ENCODE measurements at regions not wholly inside any gene's neighbourhood (a gene's known extent, or its start where the extent isn't known, plus 50 kb on each side); places are given as distances from the start of the nearest gene placed in this dataset.

- Histone ChIP-seq H3K9me3 (no peaks in the 10 kb centered on the region), H3K36me3 (replicated peaks) (no peaks in the 10 kb centered on the region), H3K4me3 (no peak overlapping the region), H3K27me3 (ENCODE audit: low read depth) (no peaks in the 10 kb centered on the region), H3K4me1 (no peaks in the 10 kb centered on the region)
- in situ Hi-C loops (cut with MboI; ENCODE audit: low sequenced_read_pairs), result no loop called here
- DNase-seq (ENCODE audit: low spot score in 2 of 2), result no peak
Observed at GRCh38 chr1:60350531-60350930, 277.0 kb upstream of the C1orf87 start.

GRCh38 chr1:60348884-60349283 lies 275.3 kb upstream of the C1orf87 start:
- no peak overlapping the region for H3K4me3 ChIP-seq
- no peak for DNase-seq (ENCODE audit: low spot score in 2 of 2)
- no peaks in the 10 kb centered on the region for H3K9me3 ChIP-seq
- H3K4me1 ChIP-seq, result no peaks in the 10 kb centered on the region
- in situ Hi-C loops (cut with MboI; ENCODE audit: low sequenced_read_pairs), result no loop called here
- H3K36me3 ChIP-seq (replicated peaks), result no peaks in the 10 kb centered on the region
- H3K27me3 ChIP-seq (ENCODE audit: low read depth), result no peaks in the 10 kb centered on the region

GRCh38 chr1:60345621-60346020 lies 272.1 kb upstream of the C1orf87 start:
- H3K9me3 ChIP-seq, result no peaks in the 10 kb centered on the region
- H3K27me3 ChIP-seq (ENCODE audit: low read depth), result no peaks in the 10 kb centered on the region
- no peak for DNase-seq (ENCODE audit: low spot score in 2 of 2)
- H3K4me1 ChIP-seq, result no peaks in the 10 kb centered on the region
- H3K36me3 ChIP-seq (replicated peaks), result no peaks in the 10 kb centered on the region
- in situ Hi-C loops (cut with MboI; ENCODE audit: low sequenced_read_pairs), result no loop called here
- H3K4me3 ChIP-seq, result no peak overlapping the region

GRCh38 chr1:60345049-60345448 lies 271.5 kb upstream of the C1orf87 start:
- H3K36me3 ChIP-seq (replicated peaks), result no peaks in the 10 kb centered on the region
- H3K9me3 ChIP-seq, result no peaks in the 10 kb centered on the region
- no peak for DNase-seq (ENCODE audit: low spot score in 2 of 2)
- H3K4me1 ChIP-seq, result no peaks in the 10 kb centered on the region
- H3K27me3 ChIP-seq (ENCODE audit: low read depth), result no peaks in the 10 kb centered on the region
- H3K4me3 ChIP-seq, result no peak overlapping the region
- in situ Hi-C loops (cut with MboI; ENCODE audit: low sequenced_read_pairs), result no loop called here

GRCh38 chr1:60343736-60344135 lies 270.2 kb upstream of the C1orf87 start:
- in situ Hi-C loops (cut with MboI; ENCODE audit: low sequenced_read_pairs), result no loop called here
- Histone ChIP-seq H3K27me3 (ENCODE audit: low read depth) (no peaks in the 10 kb centered on the region), H3K4me1 (no peaks in the 10 kb centered on the region), H3K4me3 (no peak overlapping the region), H3K9me3 (no peaks in the 10 kb centered on the region), H3K36me3 (replicated peaks) (no peaks in the 10 kb centered on the region)
- no peak for DNase-seq (ENCODE audit: low spot score in 2 of 2)

GRCh38 chr1:60342569-60342968 lies 269.0 kb upstream of the C1orf87 start:
- H3K9me3 ChIP-seq, result no peaks in the 10 kb centered on the region
- no peaks in the 10 kb centered on the region for H3K4me1 ChIP-seq
- DNase-seq (ENCODE audit: low spot score in 2 of 2), result no peak
- no peak overlapping the region for H3K4me3 ChIP-seq
- no peaks in the 10 kb centered on the region for H3K27me3 ChIP-seq (ENCODE audit: low read depth)
- no peaks in the 10 kb centered on the region for H3K36me3 ChIP-seq (replicated peaks)
- in situ Hi-C loops (cut with MboI; ENCODE audit: low sequenced_read_pairs), result no loop called here

- no peaks in the 10 kb centered on the region for H3K27me3 ChIP-seq (ENCODE audit: low read depth)
- in situ Hi-C loops (cut with MboI; ENCODE audit: low sequenced_read_pairs), result no loop called here
Observed at GRCh38 chr1:60341274-60341673, 267.7 kb upstream of the C1orf87 start.

GRCh38 chr1:60331647-60332046 lies 258.1 kb upstream of the C1orf87 start:
- Histone ChIP-seq H3K27me3 (ENCODE audit: low read depth) (no peaks in the 10 kb centered on the region), H3K4me1 (no peaks in the 10 kb centered on the region), H3K36me3 (replicated peaks) (no peaks in the 10 kb centered on the region), H3K4me3 (no peak overlapping the region), H3K9me3 (no peaks in the 10 kb centered on the region)
- in situ Hi-C loops (cut with MboI; ENCODE audit: low sequenced_read_pairs), result no loop called here
- DNase-seq (ENCODE audit: low spot score in 2 of 2), result no peak

More at GRCh38 chr1:60341274-60341673, 267.7 kb upstream of the C1orf87 start:
- no peaks in the 10 kb centered on the region for H3K36me3 ChIP-seq (replicated peaks)
- no peaks in the 10 kb centered on the region for H3K4me1 ChIP-seq
- no peak overlapping the region for H3K4me3 ChIP-seq
- no peaks in the 10 kb centered on the region for H3K9me3 ChIP-seq
- DNase-seq (ENCODE audit: low spot score in 2 of 2), result no peak

GRCh38 chr1:60329651-60330050 lies 256.1 kb upstream of the C1orf87 start:
- no peaks in the 10 kb centered on the region for H3K4me1 ChIP-seq
- no peaks in the 10 kb centered on the region for H3K9me3 ChIP-seq
- no peak for DNase-seq (ENCODE audit: low spot score in 2 of 2)
- H3K27me3 ChIP-seq (ENCODE audit: low read depth), result no peaks in the 10 kb centered on the region
- H3K4me3 ChIP-seq, result no peak overlapping the region
- no peaks in the 10 kb centered on the region for H3K36me3 ChIP-seq (replicated peaks)
- in situ Hi-C loops (cut with MboI; ENCODE audit: low sequenced_read_pairs), result no loop called here

- in situ Hi-C loops (cut with MboI; ENCODE audit: low sequenced_read_pairs), result no loop called here
- Histone ChIP-seq H3K27me3 (ENCODE audit: low read depth) (no peaks in the 10 kb centered on the region), H3K4me1 (no peaks in the 10 kb centered on the region), H3K9me3 (no peaks in the 10 kb centered on the region), H3K4me3 (no peak overlapping the region), H3K36me3 (replicated peaks) (no peaks in the 10 kb centered on the region)
- DNase-seq (ENCODE audit: low spot score in 2 of 2), result no peak
Observed at GRCh38 chr1:60311838-60312237, 238.3 kb upstream of the C1orf87 start.

- no peaks in the 10 kb centered on the region for H3K36me3 ChIP-seq (replicated peaks)
- no peaks in the 10 kb centered on the region for H3K4me1 ChIP-seq
- H3K9me3 ChIP-seq, result no peaks in the 10 kb centered on the region
- H3K4me3 ChIP-seq, result no peak overlapping the region
- no peak for DNase-seq (ENCODE audit: low spot score in 2 of 2)
- in situ Hi-C loops (cut with MboI; ENCODE audit: low sequenced_read_pairs), result no loop called here
- H3K27me3 ChIP-seq (ENCODE audit: low read depth), result peaks cover 6% of the 10 kb centered on the region
Observed at GRCh38 chr1:60299581-60299980, 226.0 kb upstream of the C1orf87 start.

GRCh38 chr1:60298290-60298689 lies 224.7 kb upstream of the C1orf87 start:
- in situ Hi-C loops (cut with MboI; ENCODE audit: low sequenced_read_pairs), result no loop called here

GRCh38 chr1:60296794-60297193 lies 223.2 kb upstream of the C1orf87 start:
- no peaks in the 10 kb centered on the region for H3K4me1 ChIP-seq
- H3K4me3 ChIP-seq, result no peak overlapping the region
- peaks cover 6% of the 10 kb centered on the region for H3K27me3 ChIP-seq (ENCODE audit: low read depth)
- DNase-seq (ENCODE audit: low spot score in 2 of 2), result no peak
- in situ Hi-C loops (cut with MboI; ENCODE audit: low sequenced_read_pairs), result no loop called here
- no peaks in the 10 kb centered on the region for H3K36me3 ChIP-seq (replicated peaks)
- H3K9me3 ChIP-seq, result no peaks in the 10 kb centered on the region

More at GRCh38 chr1:60298290-60298689, 224.7 kb upstream of the C1orf87 start:
- DNase-seq (ENCODE audit: low spot score in 2 of 2), result no peak
- Histone ChIP-seq H3K27me3 (ENCODE audit: low read depth) (peaks cover 6% of the 10 kb centered on the region), H3K4me1 (no peaks in the 10 kb centered on the region), H3K9me3 (no peaks in the 10 kb centered on the region), H3K36me3 (replicated peaks) (no peaks in the 10 kb centered on the region), H3K4me3 (no peak overlapping the region)

GRCh38 chr1:60292140-60292539 lies 218.6 kb upstream of the C1orf87 start:
- Histone ChIP-seq H3K4me1 (no peaks in the 10 kb centered on the region), H3K4me3 (no peak overlapping the region), H3K9me3 (no peaks in the 10 kb centered on the region), H3K36me3 (replicated peaks) (no peaks in the 10 kb centered on the region), H3K27me3 (ENCODE audit: low read depth) (peaks cover under 1% of the 10 kb centered on the region; the same call in 1 of the 2 replicates)
- in situ Hi-C loops (cut with MboI; ENCODE audit: low sequenced_read_pairs), result no loop called here
- no peak for DNase-seq (ENCODE audit: low spot score in 2 of 2)

GRCh38 chr1:60290393-60290792 lies 216.8 kb upstream of the C1orf87 start:
- Histone ChIP-seq H3K4me3 (no peak overlapping the region), H3K9me3 (no peaks in the 10 kb centered on the region), H3K36me3 (replicated peaks) (no peaks in the 10 kb centered on the region), H3K27me3 (ENCODE audit: low read depth) (no peaks in the 10 kb centered on the region), H3K4me1 (no peaks in the 10 kb centered on the region)
- in situ Hi-C loops (cut with MboI; ENCODE audit: low sequenced_read_pairs), result no loop called here
- DNase-seq (ENCODE audit: low spot score in 2 of 2), result no peak
